SW480 (cell line): ENCODE measurements at regions not wholly inside any gene's neighbourhood (a gene's known extent, or its start where the extent isn't known, plus 50 kb on each side); places are given as distances from the start of the nearest gene placed in this dataset.
"Not testable (repeated sequence)": the region's sequence is repeated elsewhere in the genome, so short reads cannot be mapped to it uniquely, and the experiment has no call there.

Source experiments
- DNase-seq: peaks from one replicate; pipeline ENCODE4 v3.0.0-alpha.2; 2016; ENCODE audit warnings: low spot score

DNA sequence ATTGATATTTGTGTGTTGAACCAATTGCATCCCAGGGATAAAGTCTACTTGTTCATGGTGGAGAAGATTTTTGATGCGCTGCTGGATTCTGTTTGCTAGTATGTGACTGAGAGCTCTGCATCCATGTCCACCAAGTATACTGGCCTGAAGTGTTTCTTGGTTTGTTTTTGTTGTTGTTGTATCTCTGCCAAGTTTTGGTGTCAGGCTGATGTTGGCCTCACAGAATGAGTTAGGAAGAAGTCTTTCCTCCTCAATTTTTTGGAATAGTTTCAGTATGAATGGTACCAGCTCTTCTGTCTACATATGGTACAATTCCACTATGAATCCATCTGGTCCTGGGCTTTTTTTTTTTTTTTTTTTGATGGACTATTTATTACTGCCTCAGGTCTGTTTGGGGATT is 50.9 kb upstream of the OSTN start:
- no peak for DNase-seq

DNA sequence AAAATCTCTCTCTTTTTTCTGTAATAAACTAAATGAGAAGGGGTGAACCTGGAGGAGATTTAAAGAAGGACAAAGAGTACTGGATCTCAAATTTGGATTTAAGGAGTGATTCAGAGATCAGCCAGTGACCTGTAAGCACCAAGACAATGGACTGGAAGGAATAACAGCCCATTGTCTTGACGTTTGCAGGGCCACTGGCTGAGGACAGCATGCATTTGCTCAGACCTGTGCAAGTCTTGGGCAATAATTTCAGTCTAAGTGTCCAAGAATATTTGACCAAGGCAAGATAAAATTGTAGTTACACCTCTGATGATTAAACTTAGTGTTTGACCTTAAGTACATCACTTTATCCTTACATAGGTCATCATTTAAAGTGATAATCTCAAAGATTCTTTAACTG is 55.8 kb upstream of the OSTN start:
- no peak for DNase-seq

DNA sequence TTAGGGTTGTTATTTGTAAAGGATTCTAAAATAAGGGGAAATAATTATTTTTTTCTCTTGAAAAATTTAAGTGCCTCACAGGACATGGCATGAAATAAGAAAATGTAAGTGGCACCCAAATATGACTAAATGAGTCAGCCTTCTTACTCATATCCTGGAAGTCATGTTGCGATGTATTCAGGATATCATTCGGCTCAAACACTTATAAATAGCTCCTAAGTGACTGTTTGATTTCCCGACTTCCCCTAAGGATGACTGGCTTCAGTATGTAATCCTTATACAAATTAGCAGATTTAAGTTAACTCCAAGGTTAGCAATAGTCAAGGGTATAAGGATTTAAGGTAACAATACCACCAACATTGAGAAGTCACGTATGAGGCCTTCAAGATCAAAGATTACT is 57.3 kb upstream of the OSTN start:
- DNase-seq, result no peak

DNA sequence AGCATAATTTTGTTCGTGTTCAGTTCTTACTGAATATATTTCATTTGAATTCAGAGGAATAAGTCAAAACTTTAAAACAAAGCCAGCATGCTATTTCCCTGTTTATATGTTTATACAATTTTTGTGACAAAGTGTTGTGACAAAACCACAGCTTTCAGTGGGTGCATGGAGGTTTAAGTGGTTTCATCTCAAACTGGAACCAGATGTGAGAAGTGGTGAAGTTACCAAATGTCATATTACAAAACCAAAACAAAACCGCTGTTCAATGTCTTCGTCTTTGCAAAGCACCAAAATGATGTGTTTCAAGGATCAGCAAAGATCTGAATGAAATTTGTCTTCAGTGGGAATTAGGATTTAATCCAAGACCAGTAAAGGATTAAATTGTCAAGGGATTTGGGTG is 59.3 kb upstream of the OSTN start:
- no peak for DNase-seq

DNA sequence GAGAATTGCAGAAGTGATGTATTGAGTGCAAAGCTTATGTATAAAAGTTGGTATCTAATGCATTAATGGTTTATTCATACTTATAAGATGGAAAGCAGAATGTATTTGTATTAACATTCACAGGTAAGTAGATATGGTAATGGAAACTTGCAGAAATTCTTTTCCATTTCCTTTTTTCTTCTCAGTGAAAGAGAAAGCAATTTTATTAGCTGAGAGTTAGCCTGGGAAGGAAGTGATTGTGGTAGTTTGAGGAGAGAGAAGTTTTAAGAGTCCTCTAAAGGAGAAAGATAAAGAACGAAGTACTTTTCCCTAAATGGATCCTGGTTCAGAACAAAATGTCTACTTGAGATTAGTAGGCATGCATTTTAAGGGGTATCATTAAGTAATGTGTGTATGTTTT is 60.1 kb upstream of the OSTN start:
- DNase-seq, result no peak

DNA sequence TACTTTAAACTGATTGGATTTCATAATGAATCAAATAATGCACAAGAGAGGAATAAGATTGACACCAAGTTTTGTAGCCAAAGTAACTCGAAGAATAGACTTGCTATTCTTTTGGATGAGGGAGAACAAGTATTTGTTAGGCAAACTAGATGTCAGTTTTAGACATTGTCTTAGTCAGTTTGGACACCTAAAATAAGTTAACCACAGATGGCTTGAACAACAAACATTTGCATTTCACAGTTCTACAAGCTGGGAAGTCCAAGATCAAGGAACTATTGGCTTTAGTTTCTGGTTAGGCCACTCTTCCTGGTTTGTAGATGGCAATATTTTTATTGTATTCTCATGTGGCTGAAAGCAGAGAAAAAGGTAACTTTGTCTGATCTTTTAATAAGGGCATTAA is 61.3 kb upstream of the OSTN start:
- DNase-seq, result no peak

DNA sequence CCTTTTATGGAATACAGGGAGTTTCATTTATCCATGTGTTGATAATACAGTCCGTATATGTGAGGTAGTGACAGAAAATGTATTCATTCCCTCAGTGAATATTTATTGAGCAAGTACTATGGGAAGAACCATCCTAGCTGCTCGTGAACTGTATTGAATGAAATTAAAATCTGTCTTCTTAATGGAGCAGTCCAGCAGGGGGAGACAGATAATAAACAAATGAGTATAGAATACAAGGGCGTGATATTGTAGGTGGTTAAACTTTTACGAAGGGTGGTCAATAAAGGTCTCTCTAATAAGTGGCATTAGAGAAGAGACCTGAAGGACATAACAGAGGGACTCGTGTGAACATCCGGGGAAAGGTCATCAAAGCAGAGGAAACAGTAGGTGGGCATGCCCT is 62.7 kb upstream of the OSTN start:
- no peak for DNase-seq

DNA sequence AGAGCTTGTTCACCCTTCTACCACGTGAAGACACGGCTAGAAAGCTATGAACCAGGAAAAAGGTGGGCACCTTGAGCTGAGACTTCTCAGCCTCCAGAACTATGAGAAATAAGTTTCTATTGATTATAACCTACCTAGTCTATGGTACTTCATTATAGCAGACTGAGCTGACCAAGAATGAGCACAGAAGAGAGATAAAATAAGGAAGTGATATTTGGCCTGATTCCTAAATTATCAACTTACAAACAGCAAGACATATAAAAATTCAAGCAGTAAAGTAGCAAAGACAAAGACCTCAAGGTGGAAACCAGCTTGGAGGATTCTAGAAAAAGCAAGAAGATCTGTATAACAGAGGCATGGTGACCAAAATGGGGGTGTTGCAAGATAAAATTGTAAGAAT is 63.9 kb upstream of the OSTN start:
- no peak for DNase-seq

DNA sequence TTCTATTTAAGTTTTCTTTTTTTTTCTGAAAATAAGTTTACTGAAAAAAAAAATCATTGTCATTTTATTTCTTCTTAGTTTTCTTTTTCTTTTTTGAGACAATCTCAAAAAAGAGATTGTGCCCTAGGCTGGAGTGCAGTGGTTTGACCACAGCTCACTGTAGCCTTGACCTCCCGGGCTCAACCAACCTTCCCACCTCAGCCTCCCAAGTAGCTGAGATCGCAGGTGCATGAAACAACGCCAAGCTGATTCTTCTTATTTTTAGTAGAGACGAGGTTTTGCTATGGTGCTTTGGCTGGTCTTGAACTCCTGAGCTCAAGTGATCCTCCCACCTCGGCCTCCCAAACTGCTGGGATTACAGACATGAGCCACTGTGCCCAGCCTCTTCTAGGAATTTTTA is 65.7 kb upstream of the OSTN start:
- DNase-seq, result no peak

DNA sequence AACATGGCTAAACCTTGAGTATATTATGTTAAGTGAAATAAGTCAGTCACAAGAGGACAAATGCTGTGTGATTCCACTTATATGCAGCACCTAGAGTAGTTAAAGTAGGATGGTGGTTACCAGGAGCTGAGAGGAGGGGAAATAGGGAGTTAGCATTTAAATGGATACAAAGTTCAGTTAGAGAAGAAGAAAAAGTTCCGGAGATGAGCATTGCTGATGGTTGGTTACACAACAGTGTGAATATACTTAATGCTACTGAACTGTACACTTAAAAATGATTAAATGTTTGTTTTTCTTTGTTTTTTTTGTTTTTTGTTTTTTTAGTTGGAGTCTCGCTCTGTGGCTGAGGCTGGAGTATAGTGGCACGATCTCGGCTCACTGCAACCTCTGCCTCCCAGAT is 67.7 kb upstream of the OSTN start:
- no peak for DNase-seq

DNA sequence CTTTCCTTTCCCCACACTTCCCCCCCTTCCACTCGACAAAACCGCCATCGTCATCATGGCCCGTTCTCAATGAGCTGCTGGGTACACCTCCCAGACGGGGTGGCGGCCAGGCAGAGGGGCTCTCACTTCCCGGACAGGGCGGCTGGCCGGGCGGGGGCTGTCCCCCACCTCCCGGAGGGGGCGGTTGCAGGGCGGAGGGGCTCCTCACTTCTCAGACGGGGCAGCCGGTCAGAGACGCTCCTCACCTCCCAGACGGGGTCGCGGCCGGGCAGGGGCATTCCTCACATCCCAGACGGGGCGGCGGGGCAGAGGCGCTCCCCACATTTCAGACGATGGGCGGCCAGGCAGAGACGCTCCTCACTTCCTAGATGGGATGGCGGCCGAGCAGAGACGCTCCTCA is 74.2 kb upstream of the OSTN start:
- not testable (repeated sequence) for DNase-seq

DNA sequence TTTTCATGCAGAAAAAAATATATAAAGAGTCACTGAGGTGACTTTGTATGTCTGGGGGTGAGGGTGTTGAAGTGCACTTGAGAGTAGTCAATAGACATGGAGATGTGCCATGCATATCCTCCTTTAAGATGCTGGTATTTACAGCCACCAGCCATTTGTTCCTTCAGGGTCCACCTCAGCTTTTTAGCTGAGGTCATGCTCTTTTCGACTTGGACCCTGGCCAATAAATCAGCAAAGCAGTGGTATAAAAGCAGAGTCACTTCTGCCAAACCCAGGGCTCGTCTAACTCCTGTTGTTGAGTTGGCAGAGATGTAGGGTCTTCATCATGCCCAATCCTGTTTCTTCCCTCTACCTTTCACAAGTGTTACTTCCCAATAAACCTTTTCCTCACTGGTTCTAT is 75.1 kb upstream of the OSTN start:
- no peak for DNase-seq

DNA sequence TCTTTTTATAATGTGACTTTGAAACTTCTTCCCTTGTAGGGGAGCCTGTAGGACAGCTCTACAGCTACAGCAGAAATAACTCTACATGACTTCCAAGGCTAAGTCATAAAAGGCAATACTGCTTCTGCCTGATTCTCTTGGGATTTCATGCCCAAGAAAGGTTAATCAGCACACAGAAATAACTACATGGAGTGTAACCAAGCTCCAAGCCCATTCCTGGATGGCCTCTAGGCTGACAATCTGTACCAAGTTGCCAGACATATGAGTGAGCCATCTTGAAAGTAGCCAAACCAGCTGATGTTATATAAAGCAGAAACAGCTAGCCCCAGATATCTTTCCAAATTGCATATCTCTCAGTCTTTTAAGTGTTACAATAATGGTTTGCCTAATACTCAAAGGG is 75.8 kb upstream of the OSTN start:
- no peak for DNase-seq

DNA sequence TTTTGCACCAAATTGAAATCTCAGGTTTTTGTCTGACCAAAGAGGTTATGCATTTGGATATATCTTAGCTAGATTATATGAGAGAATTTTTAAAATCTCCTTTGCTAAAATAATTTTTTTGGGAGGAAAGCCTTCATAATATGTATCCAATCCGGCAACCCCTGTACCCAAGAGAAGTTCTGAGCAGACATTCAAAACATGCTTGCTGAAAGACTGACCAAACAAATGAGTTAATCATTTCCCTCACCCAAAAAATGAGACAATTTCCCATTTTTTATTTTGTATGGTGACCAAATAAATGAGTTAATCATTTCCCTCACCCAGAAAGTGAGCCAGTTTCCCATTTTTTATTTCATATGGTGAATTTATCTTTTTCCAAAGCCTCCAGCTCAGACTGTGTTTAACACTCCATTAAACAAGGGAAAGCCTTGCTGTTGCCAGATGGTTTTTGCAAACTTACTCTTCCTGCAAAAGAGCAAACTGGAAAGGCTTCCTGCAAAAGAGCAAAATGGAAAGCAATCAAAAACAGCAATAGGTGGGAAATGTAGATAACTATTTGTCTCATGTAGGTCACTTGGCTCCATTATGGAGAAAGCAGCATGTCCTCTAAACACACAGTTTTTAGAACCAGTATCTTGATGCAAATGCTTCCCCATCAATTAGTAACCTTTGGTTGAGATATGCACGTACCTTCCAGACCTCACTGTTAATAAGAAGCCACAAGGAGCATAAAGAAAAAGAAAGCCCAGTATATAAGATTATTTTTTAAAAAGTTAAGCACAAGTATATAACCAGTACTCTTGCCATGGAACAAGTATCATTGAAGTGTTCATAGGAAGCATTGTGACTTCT is 78.4 kb upstream of the OSTN start:
- no peak for DNase-seq

DNA sequence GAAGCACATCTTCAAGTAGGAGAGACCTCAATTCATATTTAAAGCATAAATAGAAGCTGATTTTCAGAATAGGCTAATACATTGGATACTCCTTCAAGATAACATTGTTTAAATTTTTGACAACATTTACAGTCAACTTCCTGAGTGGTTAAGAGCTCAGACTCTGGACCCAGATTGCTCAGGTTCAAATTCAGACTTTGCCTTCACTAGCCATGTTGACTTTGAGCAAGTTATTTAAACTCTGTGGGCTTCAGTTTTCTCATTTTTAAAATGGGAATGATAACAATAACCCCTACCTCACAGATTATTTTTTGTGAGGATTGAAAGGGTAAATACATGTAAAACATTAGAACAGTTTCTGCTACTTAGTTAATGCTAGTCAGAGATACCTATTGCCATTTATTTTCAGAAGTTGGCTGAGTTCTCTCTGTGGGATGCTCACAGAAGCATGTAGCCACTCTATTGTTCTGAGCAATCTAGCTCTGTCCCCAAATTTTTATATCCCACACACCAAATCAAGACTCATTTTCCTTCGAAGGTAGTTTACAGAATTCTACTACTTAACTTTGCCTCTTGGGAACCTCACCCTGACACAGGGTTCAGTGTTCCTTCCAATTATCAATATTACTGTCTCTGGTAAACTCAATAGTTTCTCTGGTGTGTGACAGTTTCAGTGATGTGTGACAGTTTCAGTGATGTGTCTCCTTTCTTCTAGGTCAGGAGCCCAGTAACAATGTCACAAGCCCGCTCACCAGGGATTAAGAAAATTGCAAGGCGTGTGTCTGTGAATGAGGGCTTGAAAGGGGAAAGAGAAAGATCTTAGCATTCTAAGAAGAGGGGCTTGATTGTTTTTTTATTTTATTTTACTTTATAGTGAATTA is 79.4 kb upstream of the OSTN start:
- no peak for DNase-seq

DNA sequence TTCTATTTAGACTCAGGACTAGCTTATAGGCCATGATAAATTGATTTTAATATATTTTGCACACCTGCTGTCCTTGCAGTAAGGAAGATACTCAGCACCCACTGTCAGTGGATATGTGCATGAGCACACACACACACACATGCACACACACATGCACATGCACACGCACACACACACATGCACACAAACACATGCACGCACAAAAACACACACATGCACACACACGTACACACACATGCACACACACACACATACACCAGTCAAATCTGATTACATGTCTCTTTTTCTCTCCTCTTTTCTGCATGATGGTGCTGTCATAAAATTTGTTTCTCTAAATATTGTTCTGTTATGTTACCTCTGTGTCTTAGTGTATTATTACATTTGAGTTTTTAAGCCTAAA is 87.3 kb upstream of the OSTN start:
- DNase-seq, result no peak

DNA sequence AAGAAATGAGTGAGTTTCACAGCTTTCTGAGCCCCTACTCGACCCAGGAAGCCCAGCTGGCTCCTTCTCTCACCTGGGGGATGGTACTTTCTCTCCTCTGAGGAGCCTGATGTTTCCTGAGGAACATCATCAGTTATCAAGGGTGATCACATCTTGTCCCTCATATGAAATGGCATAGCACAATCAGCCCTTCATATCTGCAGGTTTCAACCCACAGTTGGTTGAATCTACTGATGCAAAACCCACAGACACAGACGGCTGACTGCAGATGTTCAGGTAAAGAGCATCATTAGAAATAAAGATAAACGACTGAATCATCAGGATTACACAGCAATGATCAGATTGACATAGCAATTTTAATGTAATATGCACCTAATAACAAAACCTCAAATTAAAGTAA is 93.6 kb upstream of the OSTN start:
- DNase-seq, result no peak

DNA sequence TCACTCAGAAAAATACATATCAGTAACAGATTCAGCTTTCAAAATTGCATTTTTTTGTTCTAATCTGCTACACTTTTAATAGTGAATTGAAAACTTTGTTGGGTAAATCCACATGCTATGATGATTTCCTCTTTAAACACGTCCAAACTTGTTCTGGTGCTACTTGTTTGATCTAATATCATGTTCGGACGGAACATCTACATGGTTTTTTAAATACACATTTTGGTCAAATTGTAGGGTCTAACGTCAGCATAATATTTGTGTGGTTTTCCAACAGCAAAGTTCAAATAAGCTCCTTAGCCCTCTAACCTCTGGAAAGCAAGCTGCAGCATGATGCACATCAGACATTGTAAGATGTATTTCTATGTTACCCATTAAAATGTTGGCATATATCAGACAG is 98.5 kb upstream of the OSTN start:
- no peak for DNase-seq

DNA sequence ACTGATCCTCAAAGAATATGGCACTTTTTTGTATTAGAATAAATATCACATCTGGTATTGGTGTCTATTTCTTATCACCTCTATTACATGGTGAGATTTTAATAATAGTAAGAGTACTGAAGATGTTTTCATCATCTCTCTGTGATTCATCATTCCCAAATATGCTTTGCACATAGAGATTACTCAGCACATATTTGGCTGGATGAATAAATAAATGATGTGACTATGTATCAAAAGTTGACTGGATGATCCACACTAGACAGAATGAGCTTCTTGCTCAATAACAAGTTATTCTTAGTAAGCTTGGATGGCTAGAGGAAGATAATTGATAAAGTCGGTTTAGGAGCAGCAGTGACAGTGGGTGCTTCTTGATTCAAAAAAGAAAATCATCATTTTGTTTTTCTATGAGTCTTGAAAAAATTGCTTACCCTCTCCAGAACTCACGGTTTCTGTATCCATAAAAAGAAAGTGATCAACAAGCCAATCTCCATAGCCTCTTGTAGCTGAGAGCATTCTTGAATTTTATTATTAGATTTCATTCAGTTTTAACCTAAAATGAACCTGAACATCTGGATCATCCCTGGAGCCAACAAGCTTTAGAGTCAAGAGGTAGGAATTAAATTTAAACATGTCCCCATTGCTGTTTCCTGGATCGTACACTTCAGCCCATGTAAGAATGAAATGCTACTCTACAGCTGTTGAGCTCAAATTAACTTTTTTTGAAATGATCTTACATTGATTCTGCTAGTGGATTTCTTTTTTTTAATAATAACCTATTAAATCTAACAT is 104.8 kb upstream of the OSTN start:
- DNase-seq, result no peak

DNA sequence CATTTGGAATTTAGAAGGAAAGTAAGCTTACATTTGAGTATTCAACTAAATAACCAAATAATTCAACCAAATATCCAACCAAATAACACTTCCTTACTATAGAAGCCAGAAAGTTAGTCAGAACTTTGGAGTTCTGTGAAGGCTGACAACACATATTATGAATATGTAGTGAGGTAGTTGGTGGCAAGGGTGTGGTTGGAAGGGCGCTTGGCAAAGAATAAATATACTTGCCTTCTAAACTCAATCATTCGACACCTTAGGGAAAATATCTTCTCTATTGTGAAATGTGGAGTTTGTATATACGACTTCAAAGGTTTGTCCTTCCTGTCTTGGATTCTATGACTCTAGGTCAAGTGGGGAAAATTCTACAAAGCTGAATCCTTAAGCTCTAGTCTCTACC is 111.7 kb upstream of the OSTN start:
- no peak for DNase-seq

DNA sequence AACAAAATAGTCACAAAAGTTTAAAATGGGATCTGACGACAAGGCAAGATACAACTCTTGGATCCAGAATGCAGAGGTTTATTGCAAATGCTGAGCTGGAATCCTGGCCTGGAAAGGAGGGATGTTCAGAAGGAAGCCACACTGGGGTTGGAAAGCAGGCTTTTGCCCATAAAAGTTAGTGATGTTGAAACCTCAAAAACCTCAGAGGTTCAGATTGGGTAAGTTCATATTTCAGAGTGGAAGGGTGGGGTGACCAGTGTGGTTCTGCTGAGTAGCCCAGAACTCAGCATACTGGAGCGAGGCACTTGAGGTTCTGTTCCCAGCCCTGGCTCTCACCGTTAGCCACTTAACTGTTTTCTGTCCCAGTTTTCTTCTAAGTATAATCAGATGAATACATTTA is 114.0 kb upstream of the OSTN start:
- no peak for DNase-seq

DNA sequence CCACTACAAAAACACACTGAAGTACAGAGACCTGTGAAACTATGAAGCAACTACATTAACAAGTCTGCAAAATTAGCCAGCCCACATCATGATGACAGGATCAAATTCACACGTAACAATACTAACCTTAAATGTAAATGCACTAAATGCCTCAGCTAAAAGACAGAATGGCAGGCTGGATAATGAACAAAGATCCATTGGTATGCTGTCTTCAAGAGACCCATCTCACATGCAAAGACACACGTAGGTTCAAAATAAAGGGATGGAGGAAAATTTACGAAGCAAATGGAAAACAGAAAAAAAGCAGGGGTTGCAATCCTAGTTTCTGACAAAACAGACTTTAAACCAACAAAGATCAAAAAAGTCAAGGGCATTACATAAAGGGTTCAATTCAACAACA is 120.1 kb upstream of the OSTN start:
- not testable (repeated sequence) for DNase-seq
